GM12891 (cell line): ENCODE measurements at regions not wholly inside any gene's neighbourhood (a gene's known extent, or its start where the extent isn't known, plus 50 kb on each side); places are given as distances from the start of the nearest gene placed in this dataset.

Experiments used
- DNase-seq: peaks from one replicate; pipeline ENCODE4 v3.0.0; 2011; ENCODE audit warnings: low spot score; ENCODE audit not compliant: insufficient read length
- FAIRE-seq: peaks from 2 replicates; lab custom pipeline; 2011; peaks lifted over from hg19 to GRCh38; lab: Jason Lieb, UNC
- PAX5 ChIP-seq: IDR thresholded peaks from 2 replicates; pipeline ENCODE4 v1.6.1; 2011; ENCODE audit warnings: low read length, moderate library complexity, mild to moderate bottlenecking; ENCODE audit not compliant: insufficient read depth, severe bottlenecking
- POLR2A ChIP-seq: IDR thresholded peaks from 2 replicates; pipeline ENCODE4 v1.6.1; 2011; ENCODE audit warnings: low read depth, low read length, control low read depth
- POLR2AphosphoS5 ChIP-seq: IDR thresholded peaks from 2 replicates; pipeline ENCODE4 v1.6.1; 2011; ENCODE audit warnings: low read depth, low read length, control low read depth
- POU2F2 ChIP-seq: IDR thresholded peaks from 2 replicates; pipeline ENCODE4 v1.6.1; 2011; ENCODE audit warnings: low read depth, mild to moderate bottlenecking, control low read depth, low read length, moderate library complexity
- SPI1 ChIP-seq: IDR thresholded peaks from 2 replicates; pipeline ENCODE4 v1.6.1; 2011; ENCODE audit warnings: low read depth, low read length, control low read depth
- TAF1 ChIP-seq: IDR thresholded peaks from 2 replicates; pipeline ENCODE4 v1.6.1; 2011; ENCODE audit warnings: low read depth, low read length, control low read depth

DNA sequence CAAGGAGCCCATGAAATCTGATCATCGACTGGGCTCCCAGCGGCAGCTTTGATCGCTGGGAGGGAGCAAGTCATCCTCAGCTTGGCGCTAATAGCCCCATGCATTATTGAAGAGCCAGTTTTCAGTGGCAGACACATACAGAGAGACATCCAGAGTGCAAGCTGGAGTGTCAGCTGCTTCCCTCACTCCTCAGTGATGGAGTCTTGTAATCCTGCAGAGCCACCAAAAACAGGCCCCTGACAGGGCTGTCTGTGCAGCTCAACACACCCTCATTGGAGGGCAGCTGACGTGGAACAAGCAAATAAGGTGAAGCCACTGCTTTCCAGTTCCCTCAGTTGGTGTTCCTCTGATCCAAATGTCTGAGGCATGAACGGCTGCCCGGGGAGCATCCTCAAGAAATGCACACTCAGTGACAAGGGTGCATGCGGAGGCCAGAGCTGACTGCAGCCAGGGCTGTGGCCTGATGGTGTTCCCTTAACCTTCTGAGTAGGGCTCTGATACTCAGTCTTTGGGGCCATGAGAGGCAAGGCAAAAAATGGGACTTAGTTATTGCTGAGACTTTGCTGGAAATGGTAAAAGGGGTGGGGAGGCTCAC lies 97.4 kb downstream of the RHOB start:
- DNase-seq (no peak), FAIRE-seq (no peak)
- TF ChIP-seq TAF1: no peak
- no peak for TF ChIP-seq POU2F2
- TF ChIP-seq PAX5: no peak
- TF ChIP-seq SPI1: no peak
- TF ChIP-seq POLR2AphosphoS5: no peak
- TF ChIP-seq POLR2A: no peak

DNA sequence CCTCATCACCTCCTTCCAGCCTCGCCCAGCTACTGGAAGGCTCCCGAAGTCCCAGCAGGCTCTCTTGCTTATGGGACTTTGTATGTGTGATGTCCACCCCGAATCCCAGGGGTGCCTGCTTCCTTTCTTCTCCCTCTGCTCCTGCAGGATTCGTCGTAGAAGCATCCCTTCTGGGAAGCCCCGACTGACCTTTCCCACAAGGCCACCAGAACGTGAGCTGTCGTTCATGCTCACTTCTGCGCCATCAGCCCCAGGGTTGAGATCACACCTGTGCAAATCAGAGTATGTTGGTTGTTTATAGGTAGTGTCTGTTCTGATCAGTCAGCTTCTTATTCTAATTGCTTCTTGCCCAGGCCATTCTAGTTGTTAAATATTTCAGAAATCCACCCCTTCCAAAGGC lies 101.8 kb downstream of the HS1BP3 start:
- TF ChIP-seq TAF1: no peak
- no peak for FAIRE-seq

DNA sequence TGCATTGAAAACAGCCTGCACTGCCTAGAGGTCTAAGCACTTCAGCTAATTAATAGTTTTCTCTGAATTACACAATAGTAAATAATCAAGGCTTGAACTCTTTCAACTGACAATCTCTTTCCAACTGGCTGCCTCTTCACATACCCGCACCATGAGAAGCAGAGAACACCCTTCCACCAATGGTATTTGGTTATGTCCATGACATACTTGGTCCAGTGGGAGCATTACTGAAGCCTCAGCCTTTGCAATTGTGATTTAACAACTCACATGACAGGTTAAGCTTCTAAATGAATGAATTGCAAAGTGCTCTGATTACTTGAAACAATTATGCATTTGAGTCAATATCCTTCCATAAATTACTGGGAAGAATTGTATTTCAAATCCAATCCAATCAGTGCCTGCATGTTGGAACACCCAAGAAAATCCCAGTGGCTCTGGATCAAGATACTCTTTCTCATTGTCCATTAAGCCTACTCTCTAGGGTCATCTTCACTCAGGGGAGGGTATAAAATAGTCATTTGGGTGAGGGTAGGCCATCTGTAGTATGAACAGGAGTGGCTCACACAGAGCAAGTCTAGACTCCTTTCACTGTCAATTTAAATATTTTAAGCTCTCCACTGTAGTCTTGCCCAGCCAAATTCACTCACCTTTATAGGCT lies 101.1 kb downstream of the HS1BP3 start:
- no peak for FAIRE-seq
- no peak for TF ChIP-seq SPI1
- TF ChIP-seq POLR2A: no peak
- no peak for TF ChIP-seq TAF1
- TF ChIP-seq POLR2AphosphoS5: no peak

More for the DNA sequence above, 101.8 kb downstream of the HS1BP3 start:
- DNase-seq: no peak

DNA sequence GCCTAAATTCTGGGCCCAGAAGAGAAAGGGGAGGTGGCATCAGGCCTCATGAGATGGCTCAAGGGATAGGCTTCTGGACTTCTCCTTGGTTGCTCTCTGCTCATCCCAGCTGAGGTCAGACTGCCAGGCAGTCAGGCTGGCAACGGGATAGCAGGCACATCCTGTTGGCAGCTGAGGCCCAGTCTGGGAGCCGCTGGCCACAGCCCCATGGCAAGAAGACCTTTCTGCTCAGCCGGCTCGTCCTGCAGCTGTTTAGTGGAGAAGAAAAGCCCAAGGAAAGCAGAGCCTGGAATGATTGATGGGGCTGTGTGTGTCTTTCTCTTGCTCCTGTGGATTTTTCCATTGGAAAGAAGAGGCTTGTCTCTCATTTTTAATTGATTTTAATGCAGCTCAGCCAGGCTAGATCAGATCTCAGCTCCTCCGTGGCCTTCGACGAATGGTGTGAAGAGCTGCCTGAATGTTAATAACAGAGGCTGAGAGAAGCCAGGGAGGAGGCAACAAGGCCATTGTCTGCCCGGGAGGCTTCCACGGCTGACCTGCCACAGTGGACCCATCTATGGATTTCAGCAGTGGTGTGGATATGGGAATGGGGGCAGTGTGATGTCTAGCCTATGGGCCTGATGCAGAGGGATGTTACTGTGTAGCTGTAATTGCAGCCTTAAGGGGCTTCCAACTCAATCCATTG lies 99.5 kb downstream of the HS1BP3 start:
- FAIRE-seq (no peak), DNase-seq (no peak)
- TF ChIP-seq TAF1 (no peak), SPI1 (no peak), POLR2AphosphoS5 (no peak), POU2F2 (no peak), PAX5 (no peak), POLR2A (no peak)

More for the DNA sequence above, 101.1 kb downstream of the HS1BP3 start:
- DNase-seq: no peak

DNA sequence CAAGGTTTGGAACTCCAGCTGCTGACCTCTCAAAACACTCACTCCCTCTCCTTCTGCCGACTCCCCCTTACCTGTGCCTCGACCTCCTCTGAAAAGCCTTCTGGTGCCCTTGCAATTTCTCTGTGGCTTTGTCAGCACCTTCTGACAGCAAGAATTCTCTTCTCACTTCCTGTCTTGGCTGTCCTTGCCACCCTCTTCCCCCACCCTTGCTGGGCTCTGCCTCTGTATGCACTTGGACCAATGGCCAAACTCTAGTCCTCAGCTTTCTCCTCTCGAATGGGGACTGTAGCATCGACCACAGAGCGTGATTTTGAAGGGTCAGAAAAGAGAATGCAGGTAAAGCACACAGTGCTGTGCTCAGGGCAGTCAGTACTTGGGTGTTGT lies 99.0 kb downstream of the HS1BP3 start:
- FAIRE-seq (peak; percentile 23), DNase-seq (no peak)
- TF ChIP-seq SPI1: peak; percentile 49; the same call in 1 of the 2 replicates
- no peak for TF ChIP-seq PAX5
- no peak for TF ChIP-seq POLR2AphosphoS5

DNA sequence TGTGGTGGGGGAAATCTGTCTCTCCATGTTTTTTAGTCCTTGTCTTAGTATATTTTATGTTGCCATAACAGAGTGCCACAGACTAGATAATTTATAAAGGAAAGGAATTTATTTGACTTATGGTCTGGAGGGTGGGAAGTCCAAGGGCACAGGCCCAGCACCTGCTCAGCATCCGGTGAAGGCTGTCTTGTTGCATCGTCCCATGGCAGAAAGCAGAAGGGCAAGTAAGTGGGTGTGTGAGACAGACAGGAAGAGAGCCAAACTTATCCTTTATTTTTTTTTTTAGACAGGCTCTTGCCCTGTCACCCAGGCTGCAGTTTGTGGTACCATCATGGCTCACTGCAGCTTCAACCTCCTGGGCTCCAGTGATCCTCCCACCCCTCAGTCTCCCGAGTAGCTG lies 98.1 kb downstream of the HS1BP3 start:
- DNase-seq (no peak), FAIRE-seq (no peak)
- no peak for TF ChIP-seq PAX5

DNA sequence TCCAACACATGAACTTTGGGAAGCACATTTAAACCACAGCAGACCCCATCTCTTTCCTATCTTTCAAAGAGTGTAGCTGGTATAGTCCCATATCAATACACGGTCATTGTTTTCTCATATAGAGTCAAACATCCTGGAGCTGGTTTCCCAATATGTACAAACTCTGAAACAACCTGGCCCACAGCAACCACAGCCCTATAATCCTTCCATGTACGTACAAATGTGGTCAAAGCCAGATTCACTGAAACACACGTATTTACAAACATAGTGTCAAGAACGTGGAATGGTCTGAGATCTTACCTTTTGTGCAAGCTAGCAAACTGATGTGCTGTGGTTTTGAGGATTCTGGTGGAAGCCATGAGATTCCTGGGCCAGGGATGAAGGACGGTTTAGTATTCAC lies 97.3 kb downstream of the HS1BP3 start:
- FAIRE-seq (no peak), DNase-seq (no peak)
- TF ChIP-seq POLR2AphosphoS5 (no peak), POU2F2 (no peak), POLR2A (no peak), TAF1 (no peak), SPI1 (no peak)

DNA sequence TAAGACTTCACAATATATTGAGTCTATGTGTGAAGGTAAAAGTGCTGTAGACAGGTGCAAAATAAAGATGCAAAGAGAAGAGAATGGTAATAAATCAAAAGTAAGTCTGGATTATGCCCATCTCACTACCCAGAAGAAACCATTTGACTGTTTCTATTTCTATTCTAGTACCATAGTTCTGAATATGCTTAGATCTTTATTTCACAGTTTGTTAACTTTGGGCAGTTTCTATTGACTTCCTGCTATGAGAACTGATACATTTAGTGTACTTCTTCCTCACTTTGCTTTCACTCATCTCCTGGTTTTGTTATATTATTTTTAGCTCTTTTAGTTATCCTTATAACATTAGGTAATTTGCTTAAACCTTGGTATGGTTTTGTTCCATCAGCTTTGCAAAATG lies 94.9 kb downstream of the HS1BP3 start:
- FAIRE-seq (no peak), DNase-seq (no peak)
- TF ChIP-seq POLR2AphosphoS5: no peak
- no peak for TF ChIP-seq PAX5
- no peak for TF ChIP-seq POU2F2
- no peak for TF ChIP-seq SPI1

DNA sequence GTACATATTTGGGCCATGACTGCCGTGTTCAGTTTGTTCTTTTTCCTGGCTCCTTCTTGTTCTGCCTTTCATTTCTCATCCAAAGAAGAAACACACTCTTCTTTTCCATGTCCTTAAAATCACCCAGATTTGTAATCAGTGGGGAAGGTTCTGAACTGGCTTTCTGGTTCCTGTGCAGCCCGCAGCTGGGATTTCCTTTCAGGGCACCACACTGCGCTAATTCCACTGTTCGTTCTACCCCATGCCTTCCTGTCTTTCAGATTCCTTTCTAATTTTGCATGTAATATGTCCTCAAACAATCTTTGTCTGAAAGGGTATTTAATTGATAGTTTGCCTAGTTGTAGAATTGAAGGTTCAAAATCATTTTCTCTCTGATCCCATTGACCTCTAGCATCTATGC lies 94.1 kb downstream of the HS1BP3 start:
- TF ChIP-seq SPI1 (no peak), POLR2AphosphoS5 (no peak), PAX5 (no peak), TAF1 (no peak), POLR2A (no peak), POU2F2 (no peak)
- DNase-seq: no peak
- FAIRE-seq: no peak

DNA sequence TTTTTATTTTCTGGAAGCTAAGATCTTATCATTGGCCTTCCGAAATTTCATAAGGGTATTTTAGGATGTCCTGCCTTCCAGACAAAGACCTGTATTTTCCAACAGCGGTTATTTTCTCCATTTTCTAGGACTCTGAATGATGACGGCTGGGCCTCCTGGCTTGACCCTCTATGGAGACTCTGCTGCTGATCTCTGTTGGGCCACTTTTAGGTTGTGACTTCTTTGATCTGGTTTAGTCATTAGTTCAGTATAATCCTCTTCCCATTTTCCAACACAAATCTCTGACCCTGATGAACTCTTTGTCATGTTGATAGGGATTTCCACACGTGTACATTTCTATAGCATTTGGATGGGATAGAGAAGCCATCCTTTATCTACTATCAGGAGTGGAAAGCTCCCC lies 93.7 kb downstream of the HS1BP3 start:
- DNase-seq: no peak
- TF ChIP-seq TAF1 (no peak), POU2F2 (no peak), SPI1 (no peak)
- no peak for FAIRE-seq

DNA sequence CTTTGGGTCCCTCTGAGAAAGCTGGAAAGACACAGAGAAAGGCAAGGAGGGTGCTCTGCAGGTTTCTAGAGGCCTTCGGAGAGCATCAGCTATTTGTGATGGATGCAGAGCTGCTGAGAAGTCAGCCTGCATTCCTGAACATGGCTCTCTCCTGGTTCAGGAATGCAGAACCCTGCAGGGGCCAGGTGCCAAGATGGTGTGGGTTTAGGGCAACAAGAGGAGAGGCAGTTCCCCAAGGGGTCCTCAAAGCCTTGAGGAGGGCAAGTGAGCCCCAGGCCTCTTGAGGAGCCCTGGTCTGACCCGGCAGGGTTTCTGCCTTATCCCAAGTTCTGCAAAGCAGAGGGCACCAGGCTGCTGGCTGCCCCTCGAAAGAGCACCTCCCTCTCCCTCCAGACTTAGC lies 93.3 kb downstream of the HS1BP3 start:
- FAIRE-seq (no peak), DNase-seq (no peak)
- TF ChIP-seq POLR2A (no peak), SPI1 (no peak), POU2F2 (no peak), PAX5 (no peak)
